Psoas muscle (tissue), 7 donors: ENCODE measurements at regions not wholly inside any gene's neighbourhood (a gene's known extent, or its start where the extent isn't known, plus 50 kb on each side); places are given as distances from the start of the nearest gene placed in this dataset.

ENCODE experiments used
- ATAC-seq, 4 donors: fragments of 200-7000 bp; cut with Tn5 transposase; one replicate each; pipeline ENCODE4 v1.9.1; 2020; ENCODE audit warnings: moderate library complexity in 3 of 4, mild to moderate bottlenecking in 2 of 4
- DNase-seq, 2 donors: peaks; one replicate each; pipeline ENCODE4 v3.0.0-alpha.2; 2020
- H3K27ac ChIP-seq: fragments of 200-600 bp; one replicate; pipeline ENCODE4 v1.8.0; 2022
- H3K27me3 ChIP-seq, 3 donors: fragments of 200-600 bp in 1 of 3; one replicate each; pipeline versions ENCODE4 v1.6.1 to v1.8.0; 2013 to 2022; ENCODE audit warnings: low read length in 2 of 3, mild to moderate bottlenecking in 2 of 3, moderate library complexity in 1 of 3; ENCODE audit not compliant: insufficient read depth in 3 of 3
- H3K36me3 ChIP-seq, 2 donors: fragments of 200-600 bp in 1 of 2; one replicate each; pipeline versions ENCODE4 v1.6.1 to v1.8.0; 2013 to 2022; ENCODE audit warnings: low read depth in 1 of 2, mild to moderate bottlenecking in 1 of 2, moderate library complexity in 1 of 2; ENCODE audit not compliant: insufficient read depth in 1 of 2
- H3K4me1 ChIP-seq: fragments of 200-600 bp; one replicate; pipeline ENCODE4 v1.8.0; 2022
- H3K4me3 ChIP-seq: fragments of 200-600 bp; one replicate; pipeline ENCODE4 v1.8.0; 2022; ENCODE audit warnings: mild to moderate bottlenecking
- H3K9me3 ChIP-seq: fragments of 200-600 bp; one replicate; pipeline ENCODE4 v1.8.0; 2022
- CTCF ChIP-seq: fragments of 200-600 bp; IDR thresholded peaks from one replicate; pipeline ENCODE4 v1.8.0; 2022; ENCODE audit warnings: antibody characterized with exemption
- WGBS, 3 donors: extraction: QIAGEN DNeasy Blood & Tissue Kit; methylation state at CpG; one replicate each; pipeline versions ENCODE4 v1.1.6 to v1.1.7; 2013; 5-methylcytosine and 5-hydroxymethylcytosine counted together
- intact Hi-C, 2 donors: fragments of 100-400 bp; cut with DNase I; formaldehyde crosslinking; loops; one replicate each; pipeline versions ENCODE4 v1.11.0 to v1.14.2; 2022
- donor health status: healthy with polysubstance abuse.
- donor health status: DM: no; HTN: no; CAD: no; lungs with moderate emphysema.
- donor health status: Bipolar disorder and iron deficiency.
- donor health status: healthy.
- donor health status: DM: yes; HTN: yes; CAD: no.
- donor health status: DM: no; HTN: no; CAD: no.
- donor health status: DM: yes; HTN: yes; CAD: no.

DNA sequence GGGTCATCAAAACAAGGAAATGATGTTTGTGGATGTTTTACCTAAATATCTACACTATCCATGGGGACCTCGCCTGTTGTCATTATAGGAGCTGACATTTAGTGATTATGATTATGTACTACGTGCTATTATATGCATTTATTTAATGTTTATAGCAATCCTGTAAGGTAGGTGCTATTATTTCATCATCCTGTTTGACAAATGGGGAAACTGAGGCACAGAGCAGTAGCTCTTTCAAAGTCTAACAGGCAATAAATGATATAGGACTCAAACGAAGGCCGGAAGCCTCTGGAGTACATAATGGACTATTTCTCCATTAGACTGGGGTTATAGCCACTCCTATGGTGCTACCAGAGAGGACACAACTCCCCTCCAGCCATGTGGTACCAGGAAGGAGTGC lies 60.6 kb upstream of the KDM7A start:
- Histone ChIP-seq H3K4me1 (no peaks in the 10 kb centered on the region), H3K9me3 (no peaks in the 10 kb centered on the region), H3K27ac (no peak overlapping the region), H3K27me3 (peaks cover 0 to 14% (median 0%) of the 10 kb centered on the region in 3 donors), H3K4me3 (no peak overlapping the region), H3K36me3 (no peaks in the 10 kb centered on the region)
- 87 to 94% (median 89%) methylated on average over 4 of the region's 4 CpGs for WGBS, 3 donors
- ATAC-seq (no peak), DNase-seq (no peak)
- intact Hi-C loops: no loop called here
- no peak for TF ChIP-seq CTCF

DNA sequence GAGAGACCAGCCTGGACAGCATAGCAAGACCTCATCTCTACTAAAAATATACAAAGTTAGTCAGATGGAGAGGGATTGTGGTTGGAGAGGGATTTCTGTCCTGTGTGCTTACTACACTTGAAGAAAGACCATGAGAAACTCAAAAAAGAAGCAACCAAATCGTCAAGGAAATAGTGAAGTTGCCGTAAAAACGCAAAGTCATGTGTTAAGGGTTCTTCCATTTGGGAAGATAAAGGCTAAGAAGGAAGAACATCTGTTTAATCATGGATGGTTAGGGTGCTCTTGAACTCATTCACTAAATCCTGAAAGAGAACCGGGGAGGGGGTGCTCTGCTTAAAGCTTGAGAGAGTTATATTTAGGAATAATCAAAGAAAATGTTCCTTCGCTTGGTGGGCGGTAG lies 59.8 kb upstream of the KDM7A start:
- ATAC-seq: no peak
- intact Hi-C loops: no loop called here

GRCh38 chr7:140235114-140235513 lies 58.3 kb upstream of the KDM7A start:
- no peak for DNase-seq
- no peak overlapping the region for H3K4me3 ChIP-seq
- TF ChIP-seq CTCF: no peak

More for the DNA sequence above, 59.8 kb upstream of the KDM7A start:
- no peak for TF ChIP-seq CTCF
- H3K9me3 ChIP-seq: no peaks in the 10 kb centered on the region
- H3K4me1 ChIP-seq: no peaks in the 10 kb centered on the region
- 91 to 93% (median 91%) methylated on average over 6 of the region's 6 CpGs for WGBS, 3 donors
- H3K27me3 ChIP-seq: peaks cover 0 to 15% (median 1%) of the 10 kb centered on the region in 3 donors
- no peak for DNase-seq
- no peaks in the 10 kb centered on the region for H3K36me3 ChIP-seq
- H3K27ac ChIP-seq: no peak overlapping the region
- H3K4me3 ChIP-seq: no peak overlapping the region

DNA sequence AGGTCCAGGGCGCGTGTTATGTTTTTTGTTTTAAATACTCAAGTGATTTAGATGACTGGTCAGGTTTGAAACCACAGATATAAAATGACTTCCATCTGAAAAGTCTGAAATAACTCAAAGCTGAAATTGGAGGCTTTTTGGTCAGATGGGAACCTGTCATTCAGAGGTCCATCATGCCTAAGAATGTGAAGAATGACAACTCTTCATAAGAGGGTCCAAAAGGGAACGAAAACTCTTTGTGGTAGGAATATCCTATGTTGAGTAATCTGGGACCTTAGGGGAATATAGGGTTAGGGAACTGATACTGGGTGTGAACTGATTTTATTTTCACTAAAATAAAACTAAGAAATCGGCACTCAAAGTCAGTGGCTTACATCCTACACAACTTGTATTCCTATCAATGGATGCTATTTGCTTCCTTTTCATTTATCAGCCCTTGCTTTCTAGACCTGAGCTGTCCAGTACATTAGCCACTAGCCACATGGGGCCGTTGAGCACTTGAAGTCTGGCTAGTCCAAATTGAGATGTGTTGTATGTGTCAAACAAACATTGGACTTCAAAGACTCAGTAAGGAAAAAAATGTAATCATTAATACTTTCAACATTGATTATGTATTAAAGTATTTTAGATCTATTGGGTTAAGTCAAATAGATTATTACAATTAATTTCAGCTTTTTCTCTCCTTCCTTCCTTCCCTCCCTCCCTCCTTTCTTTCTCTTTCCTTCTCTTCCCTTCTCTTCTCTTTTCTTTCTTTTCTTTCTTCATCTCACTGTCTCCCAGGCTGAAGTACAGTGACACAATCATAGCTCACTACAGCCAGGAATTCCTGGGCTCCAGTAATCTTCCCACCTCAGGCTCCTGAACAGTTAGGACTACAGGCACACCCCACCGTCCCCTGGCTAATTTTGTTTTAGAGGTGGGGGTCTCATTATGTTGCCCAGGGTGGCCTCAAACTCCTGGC lies 56.5 kb upstream of the KDM7A start:
- Histone ChIP-seq H3K4me3 (no peak overlapping the region), H3K9me3 (no peaks in the 10 kb centered on the region), H3K27ac (no peak overlapping the region), H3K36me3 (no peaks in the 10 kb centered on the region), H3K27me3 (peaks cover 0 to 46% (median 15%) of the 10 kb centered on the region in 3 donors), H3K4me1 (peaks cover 4% of the 10 kb centered on the region)
- ATAC-seq (no peak), DNase-seq (no peak)
- WGBS, 3 donors: 80 to 86% (median 82%) methylated on average over 6 of the region's 6 CpGs
- no peak for TF ChIP-seq CTCF
- intact Hi-C loops: loop anchor here in 1 of 2 donors (5.0 kb wide), 1 partner anchor 56 kb away; the partner anchor contains the start of gene KDM7A

More at GRCh38 chr7:140235114-140235513, 58.3 kb upstream of the KDM7A start:
- no peak overlapping the region for H3K27ac ChIP-seq
- peaks cover 3% of the 10 kb centered on the region for H3K4me1 ChIP-seq
- peaks cover 0 to 29% (median 15%) of the 10 kb centered on the region in 3 donors for H3K27me3 ChIP-seq
- no peaks in the 10 kb centered on the region for H3K9me3 ChIP-seq
- intact Hi-C loops: loop anchor here in 1 of 2 donors (2.0 kb wide), 1 partner anchor 48 kb away; no protein-coding TSS in a partner anchor
- ATAC-seq: no peak
- no peaks in the 10 kb centered on the region for H3K36me3 ChIP-seq
- 84% methylated on average over 5 of the region's 5 CpGs for WGBS, 3 donors
